H1 (cell line): ENCODE measurements at regions not wholly inside any gene's neighbourhood (a gene's known extent, or its start where the extent isn't known, plus 50 kb on each side); places are given as distances from the start of the nearest gene placed in this dataset.

Source experiments
- CTCF ChIA-PET: fragments of 300-600 bp; sonication (Branson Sonifier 250); formaldehyde crosslinking; loops from one replicate; lab custom pipeline; 2021; ENCODE audit not compliant: partially characterized antibody; lab: Charles Lee
- POLR2A ChIA-PET: fragments of 300-600 bp; sonication (Branson Sonifier 250); formaldehyde crosslinking; loops from one replicate; lab custom pipeline; 2021; ENCODE audit warnings: inconsistent platforms; ENCODE audit not compliant: partially characterized antibody; lab: Charles Lee
- DNase-seq, 2 experiments: peaks; one replicate each; pipeline versions ENCODE4 v3.0.0 to v3.0.0-alpha.2; 2010 to 2022; ENCODE audit warnings: low spot score in 2 of 2, low read depth in 1 of 2, mixed read lengths in 1 of 2
- FAIRE-seq: peaks from 2 replicates; lab custom pipeline; 2011; peaks lifted over from hg19 to GRCh38; lab: Jason Lieb, UNC
- H2AFZ ChIP-seq: 2 replicates; pipeline ENCODE4 v1.8.1; 2012; ENCODE audit warnings: low read length, inconsistent platforms
- H2AK5ac ChIP-seq: 2 replicates; pipeline ENCODE4 v1.6.1; 2013; ENCODE audit warnings: low read depth, low read length
- H2BK120ac ChIP-seq: replicated peaks from 2 replicates; pipeline ENCODE3; 2013; ENCODE audit warnings: low read depth, low read length, inconsistent platforms
- H2BK12ac ChIP-seq: 2 replicates; pipeline ENCODE4 v1.6.1; 2013; ENCODE audit warnings: low read depth, low read length
- H2BK15ac ChIP-seq: 2 replicates; pipeline ENCODE4 v1.6.1; 2013; ENCODE audit warnings: low read length
- H2BK20ac ChIP-seq: 2 replicates; pipeline ENCODE4 v1.6.1; 2013; ENCODE audit warnings: low read length
- H2BK5ac ChIP-seq: 2 replicates; pipeline ENCODE4 v1.6.1; 2013; ENCODE audit warnings: low read depth, low read length
- H3K14ac ChIP-seq: 2 replicates; pipeline ENCODE4 v1.6.1; 2013; ENCODE audit warnings: inconsistent platforms; ENCODE audit not compliant: insufficient read length
- H3K18ac ChIP-seq: 2 replicates; pipeline ENCODE4 v1.6.1; 2013; ENCODE audit warnings: low read length; ENCODE audit errors: extremely low read depth
- H3K23ac ChIP-seq: 2 replicates; pipeline ENCODE4 v1.6.1; 2013; ENCODE audit warnings: inconsistent platforms; ENCODE audit not compliant: insufficient read length
- H3K23me2 ChIP-seq: 2 replicates; pipeline ENCODE4 v1.6.1; 2013; ENCODE audit warnings: low read depth, low read length
- H3K27ac ChIP-seq: 2 replicates; pipeline ENCODE4 v1.6.1; 2011; ENCODE audit warnings: low read depth, low read length, inconsistent platforms
- H3K27me3 ChIP-seq, 4 experiments: replicated peaks in 1 of 4; 1 replicate in 1 of 4; 2 replicates in 3 of 4; pipeline versions ENCODE4 v1.6.1 to v1.8.1; 2011 to 2013; ENCODE audit warnings: low read length in 3 of 4, mild to moderate bottlenecking in 3 of 4, inconsistent platforms in 2 of 4, mixed read lengths in 2 of 4, moderate library complexity in 1 of 4; ENCODE audit not compliant: control insufficient read depth in 3 of 4, insufficient read depth in 3 of 4; ENCODE audit errors: extremely low read depth in 1 of 4
- H3K36me3 ChIP-seq, 4 experiments: 2 replicates each; pipeline versions ENCODE4 v1.6.1 to v1.8.1; 2011 to 2013; ENCODE audit warnings: mild to moderate bottlenecking in 4 of 4, low read length in 3 of 4, moderate library complexity in 2 of 4, control low read depth in 1 of 4, inconsistent platforms in 1 of 4; ENCODE audit not compliant: insufficient read depth in 4 of 4, control insufficient read depth in 2 of 4
- H3K4ac ChIP-seq: replicated peaks from 2 replicates; pipeline ENCODE3; 2013; ENCODE audit warnings: low read length, low read depth, mixed read lengths, inconsistent platforms; ENCODE audit not compliant: insufficient read length
- H3K4me1 ChIP-seq, 4 experiments: replicated peaks in 1 of 4; 1 replicate in 1 of 4; 2 replicates in 3 of 4; pipeline versions ENCODE4 v1.6.1 to v1.8.1; 2011 to 2013; ENCODE audit warnings: low read length in 3 of 4, inconsistent platforms in 2 of 4, mixed read lengths in 1 of 4; ENCODE audit not compliant: insufficient read depth in 4 of 4, control insufficient read depth in 3 of 4
- H3K4me2 ChIP-seq, 2 experiments: 2 replicates each; pipeline versions ENCODE4 v1.6.1 to v1.8.1; 2011 to 2013; ENCODE audit warnings: low read depth in 2 of 2, low read length in 2 of 2, control low read depth in 1 of 2, inconsistent platforms in 1 of 2, mild to moderate bottlenecking in 1 of 2; ENCODE audit not compliant: insufficient read depth in 1 of 2
- H3K4me3 ChIP-seq, 4 experiments: fragments of 200-600, 300-600 bp in 1 of 4; sonication (generic), shearing (Covaris generic), sonication (Bioruptor Twin) in 1 of 4; 2 replicates each; pipeline versions ENCODE4 v1.5.1 to v1.8.1; 2011 to 2016; ENCODE audit warnings: low read length in 4 of 4, low read depth in 3 of 4, control low read depth in 2 of 4, inconsistent platforms in 2 of 4, mild to moderate bottlenecking in 2 of 4, mixed read lengths in 1 of 4, moderate library complexity in 1 of 4; ENCODE audit not compliant: insufficient read depth in 2 of 4; ENCODE audit errors: extremely low read depth in 1 of 4
- H3K56ac ChIP-seq: replicated peaks from 2 replicates; pipeline ENCODE3; 2013; ENCODE audit warnings: low read depth, mild to moderate bottlenecking, mixed read lengths, low read length, inconsistent platforms; ENCODE audit not compliant: insufficient read length
- H3K79me1 ChIP-seq: 2 replicates; pipeline ENCODE4 v1.6.1; 2013; ENCODE audit warnings: low read depth, low read length, control low read depth
- H3K79me2 ChIP-seq, 2 experiments: 2 replicates each; pipeline versions ENCODE4 v1.6.1 to v1.8.1; 2012 to 2013; ENCODE audit warnings: low read length in 2 of 2, mild to moderate bottlenecking in 2 of 2, inconsistent platforms in 1 of 2; ENCODE audit not compliant: insufficient read depth in 2 of 2, control insufficient read depth in 1 of 2
- H3K9ac ChIP-seq, 4 experiments: replicated peaks in 1 of 4; 1 replicate in 1 of 4; 2 replicates in 3 of 4; pipeline versions ENCODE4 v1.6.1 to v1.8.1; 2011 to 2013; ENCODE audit warnings: low read depth in 3 of 4, low read length in 3 of 4, control low read depth in 2 of 4, mild to moderate bottlenecking in 2 of 4, moderate library complexity in 2 of 4, inconsistent platforms in 1 of 4; ENCODE audit errors: extremely low read depth in 1 of 4
- H3K9me3 ChIP-seq, 2 experiments: 2 replicates each; pipeline versions ENCODE4 v1.6.1 to v1.8.1; 2012 to 2013; ENCODE audit warnings: mild to moderate bottlenecking in 2 of 2, moderate library complexity in 2 of 2, control low read depth in 1 of 2, inconsistent platforms in 1 of 2, low read depth in 1 of 2, low read length in 1 of 2, mixed read lengths in 1 of 2; ENCODE audit not compliant: insufficient read depth in 2 of 2
- H4K20me1 ChIP-seq, 2 experiments: replicated peaks in 1 of 2; 2 replicates each; pipeline versions ENCODE3 to v1.8.1; 2011 to 2013; ENCODE audit warnings: inconsistent platforms in 2 of 2, low read length in 2 of 2, mild to moderate bottlenecking in 1 of 2; ENCODE audit not compliant: insufficient read depth in 2 of 2, control insufficient read depth in 1 of 2
- H4K5ac ChIP-seq: 2 replicates; pipeline ENCODE4 v1.6.1; 2013; ENCODE audit warnings: low read length, low read depth, mixed read lengths, inconsistent platforms; ENCODE audit not compliant: insufficient read length
- H4K8ac ChIP-seq: 2 replicates; pipeline ENCODE4 v1.8.0; 2013; ENCODE audit warnings: mild to moderate bottlenecking, moderate library complexity, low read length, inconsistent platforms; ENCODE audit not compliant: insufficient read depth; ENCODE audit errors: extremely low read depth
- H4K91ac ChIP-seq: replicated peaks from 2 replicates; pipeline ENCODE3; 2013; ENCODE audit warnings: low read length, mixed read lengths, inconsistent platforms; ENCODE audit not compliant: insufficient read length
- POLR2A ChIP-seq, 2 experiments: IDR thresholded peaks; 1 replicate in 1 of 2; 2 replicates in 1 of 2; pipeline ENCODE4 v1.6.1; 2011; ENCODE audit warnings: low read depth in 2 of 2, low read length in 2 of 2, mild to moderate bottlenecking in 2 of 2; ENCODE audit errors: control extremely low read depth in 1 of 2
- WGBS, 2 experiments: shearing (Covaris generic) in 1 of 2; methylation state at CpG; one replicate each; pipeline versions ENCODE4 v1.1.6 to v1.1.7; 2013 to 2015; ENCODE audit warnings: low lambda C conversion rate in 2 of 2, mixed read lengths in 2 of 2, inconsistent platforms in 1 of 2, low coverage in 1 of 2, missing lambda C conversion rate in 1 of 2; ENCODE audit not compliant: insufficient replicate concordance in 2 of 2, insufficient coverage in 1 of 2, insufficient read length in 1 of 2; ENCODE audit errors: extremely low coverage in 1 of 2, missing lambda C conversion rate in 1 of 2; 5-methylcytosine and 5-hydroxymethylcytosine counted together

DNA sequence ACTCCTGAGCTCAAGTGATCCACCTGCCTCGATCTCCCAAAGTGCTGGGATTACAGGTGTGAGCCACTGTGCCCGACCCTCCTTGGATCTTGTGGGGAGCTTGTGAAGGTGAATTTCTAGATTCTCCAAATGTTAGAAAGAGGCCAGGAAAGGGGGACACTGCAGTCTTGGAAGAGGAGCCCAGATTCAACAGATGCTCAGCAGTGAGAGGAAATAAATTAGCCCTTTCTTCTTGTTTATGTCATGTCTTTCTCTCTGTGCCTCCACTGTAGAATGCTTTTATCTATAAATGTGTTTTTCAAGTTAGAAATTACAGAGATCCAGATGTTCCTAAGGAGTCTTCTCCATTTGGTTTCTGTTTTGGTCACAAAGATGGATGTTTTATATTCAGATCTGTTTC lies 346.6 kb upstream of the KAZN start:
- Histone ChIP-seq H2AFZ (no peak overlapping the region), H2BK12ac (no peak overlapping the region), H3K4me1 (no peaks in the 10 kb centered on the region), H3K23me2 (no peaks in the 10 kb centered on the region), H2BK20ac (no peak overlapping the region), H3K9ac (no peak overlapping the region), H3K56ac (no peak overlapping the region), H2BK120ac (no peak overlapping the region), H3K27me3 (no peaks in the 10 kb centered on the region), H3K27ac (no peak overlapping the region), H3K4me3 (no peak overlapping the region), H3K14ac (no peak overlapping the region), H3K4me2 (no peak overlapping the region), H3K79me2 (no peaks in the 10 kb centered on the region), H2AK5ac (no peak overlapping the region), H2BK15ac (no peak overlapping the region), H3K79me1 (no peaks in the 10 kb centered on the region), H4K91ac (no peak overlapping the region), H3K36me3 (no peaks in the 10 kb centered on the region), H3K9me3 (no peaks in the 10 kb centered on the region; a peak in 1 of 4 replicates), H3K18ac (no peak overlapping the region), H4K5ac (no peak overlapping the region), H3K4ac (no peak overlapping the region), H2BK5ac (no peak overlapping the region), H4K8ac (no peak overlapping the region), H3K23ac (no peak overlapping the region), H4K20me1 (no peaks in the 10 kb centered on the region)
- POLR2A ChIA-PET: no interaction called here
- WGBS, 2 experiments: 89% methylated on average over 2 of the region's 2 CpGs; no CpG with 5 or more reads in 1 of the 2 experiments
- TF ChIP-seq POLR2A (IDR thresholded peaks at IDR 0.05; ENCODE audit: control extremely low read depth in 1 of 2, low read depth in 2 of 2, low read length in 2 of 2): no peak
- no peak for FAIRE-seq
- no peak for DNase-seq
- CTCF ChIA-PET: interaction anchor here (0.6 to 1.1 kb wide), 3 partner anchors 37 to 119 kb away, joined by 3 to 7 read pairs (median 3); no protein-coding TSS in a partner anchor
